HG03520 (cell line): ENCODE measurements at regions not wholly inside any gene's neighbourhood (a gene's known extent, or its start where the extent isn't known, plus 50 kb on each side); places are given as distances from the start of the nearest gene placed in this dataset.
"Not testable (repeated sequence)": the region's sequence is repeated elsewhere in the genome, so short reads cannot be mapped to it uniquely, and the experiment has no call there.

Experiments
- ATAC-seq: cut with Tn5 transposase; IDR thresholded peaks from one replicate; pipeline ENCODE4 v1.9.1; 2021; ENCODE audit warnings: mild to moderate bottlenecking, moderate library complexity; ENCODE audit not compliant: unreplicated experiment

DNA sequence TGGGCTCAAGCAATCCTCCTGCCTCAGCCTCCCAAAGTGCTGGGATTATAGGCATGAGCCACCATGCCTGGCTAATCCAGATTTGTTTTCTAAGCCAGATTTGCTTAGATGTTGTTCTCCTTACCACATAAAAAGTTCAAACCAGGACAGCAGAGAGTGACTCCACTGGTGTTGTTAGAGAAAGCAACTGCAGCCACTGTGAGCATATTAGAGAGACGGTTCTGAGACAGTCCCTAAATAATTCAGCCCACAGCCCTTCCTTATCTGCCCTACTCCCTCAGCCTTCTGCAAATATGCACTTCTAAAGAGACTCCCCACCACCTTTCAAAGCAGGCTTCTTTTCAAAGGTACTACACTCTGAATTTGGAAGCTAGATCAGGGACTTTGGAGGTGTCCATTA lies 96.1 kb downstream of the DRD1 start:
- ATAC-seq = no peak

- no peak for ATAC-seq
Observed at GRCh38 chr5:175347027-175347426, 97.0 kb downstream of the DRD1 start.

DNA sequence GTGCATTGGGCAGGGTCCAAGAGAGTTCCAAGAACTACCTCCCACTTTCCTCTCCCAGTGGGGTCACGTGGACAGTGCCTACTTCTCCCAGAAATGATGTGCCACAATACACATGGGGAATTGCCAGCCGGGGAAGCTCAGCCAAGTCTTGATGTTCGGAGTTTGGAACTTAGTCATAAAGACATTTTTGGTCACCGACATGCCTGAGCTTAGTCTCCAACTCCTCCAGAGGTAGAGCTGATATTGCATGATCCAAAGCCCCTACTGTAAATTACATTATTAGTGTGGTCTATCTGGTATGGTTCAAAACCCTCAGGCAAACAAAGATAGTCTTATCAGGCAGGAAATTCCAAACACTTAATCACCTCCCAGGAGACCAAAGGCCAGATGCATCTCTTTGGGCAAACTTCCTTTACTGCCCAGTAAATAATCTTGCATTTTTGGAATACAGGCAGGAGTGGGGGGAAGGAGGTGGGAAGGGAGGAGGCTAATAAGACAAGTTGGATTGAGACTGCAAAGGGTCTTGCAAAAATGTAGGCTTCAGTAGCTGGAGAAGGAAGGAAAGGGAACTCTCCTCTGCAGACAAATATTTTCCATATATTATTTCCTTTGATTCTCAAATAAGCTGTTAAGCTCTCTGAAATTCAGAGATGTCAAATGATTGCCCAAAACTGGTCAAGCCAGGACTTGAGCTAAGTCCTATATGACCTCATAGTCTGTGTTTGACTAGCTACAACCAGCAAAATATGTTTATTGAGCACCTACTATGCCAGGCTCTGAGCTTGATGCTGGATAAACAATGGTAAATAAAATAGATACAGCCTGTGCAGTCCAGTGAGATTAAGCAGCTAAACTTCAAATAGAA lies 99.4 kb downstream of the DRD1 start:
- no peak for ATAC-seq

GRCh38 chr5:175343308-175343707 lies 100.7 kb downstream of the DRD1 start:
- ATAC-seq = no peak

GRCh38 chr5:175340180-175340579 lies 103.8 kb downstream of the DRD1 start:
- ATAC-seq = no peak

- ATAC-seq = no peak
Observed at GRCh38 chr5:175337680-175338079, 106.3 kb downstream of the DRD1 start.

DNA sequence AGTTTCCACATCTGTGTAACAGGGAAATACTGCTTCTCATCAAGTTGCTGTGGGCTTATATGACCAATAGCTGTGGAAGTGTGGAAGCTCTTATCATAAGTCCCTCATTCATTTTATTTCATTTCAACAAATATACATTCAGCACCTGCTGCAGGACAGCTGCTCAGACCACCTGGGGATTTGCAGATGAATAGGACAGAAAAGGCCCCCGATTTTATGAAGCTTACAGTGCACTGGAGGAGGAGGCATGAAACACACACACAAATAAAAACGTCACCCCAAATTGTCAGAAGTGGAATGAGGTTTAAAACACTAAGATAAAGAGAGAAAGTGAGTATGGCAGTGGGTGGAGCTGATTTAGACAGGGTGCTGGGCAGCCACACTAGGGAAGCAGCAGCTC lies 107.2 kb downstream of the DRD1 start:
- ATAC-seq = no peak

GRCh38 chr5:175335691-175336090 lies 108.3 kb downstream of the DRD1 start:
- ATAC-seq = no peak

GRCh38 chr5:175331173-175332036 lies 112.6 kb downstream of the DRD1 start:
- ATAC-seq = not testable (repeated sequence)

DNA sequence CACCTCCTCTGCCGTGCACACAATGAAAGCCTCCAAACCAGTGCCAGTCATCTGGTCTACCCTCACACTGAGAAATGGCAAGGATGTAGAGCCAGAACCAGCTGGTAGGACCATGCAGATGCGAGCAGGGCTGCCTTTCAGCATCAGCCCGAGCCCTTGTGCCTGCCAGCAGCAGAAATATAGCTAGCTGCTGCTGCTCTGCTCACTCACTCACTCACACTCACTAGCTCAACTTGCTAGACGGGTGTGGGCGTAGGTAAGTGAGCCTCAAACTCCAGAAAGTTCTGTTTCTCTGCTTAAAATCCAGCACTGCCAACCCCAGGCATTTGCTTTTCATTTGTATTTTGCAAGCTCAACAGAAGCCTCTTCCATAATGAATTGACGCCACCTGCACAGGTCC lies 114.0 kb downstream of the DRD1 start:
- no peak for ATAC-seq

GRCh38 chr5:175328687-175329086 lies 115.3 kb downstream of the DRD1 start:
- no peak for ATAC-seq

- ATAC-seq = no peak
Observed at GRCh38 chr5:175328176-175328575, 115.8 kb downstream of the DRD1 start.

DNA sequence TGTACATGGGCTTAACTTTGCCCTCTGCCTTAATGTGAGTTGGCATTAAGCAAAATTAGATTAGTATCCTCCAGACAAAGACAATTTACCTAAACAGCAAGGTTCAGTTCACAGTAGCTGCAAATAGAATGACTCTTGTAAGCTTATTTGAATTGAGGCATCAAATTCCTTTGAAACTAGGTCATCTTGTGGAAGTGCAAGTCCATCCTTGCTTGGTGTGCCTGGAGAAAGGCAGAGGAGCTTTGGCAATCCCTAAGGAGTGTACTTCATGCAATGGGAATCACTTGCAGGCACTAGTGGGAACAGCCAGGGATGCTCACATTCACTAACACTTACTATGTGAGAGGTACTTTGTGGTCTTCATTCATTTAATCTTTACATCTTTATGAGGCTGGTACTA lies 118.3 kb downstream of the DRD1 start:
- ATAC-seq = no peak

DNA sequence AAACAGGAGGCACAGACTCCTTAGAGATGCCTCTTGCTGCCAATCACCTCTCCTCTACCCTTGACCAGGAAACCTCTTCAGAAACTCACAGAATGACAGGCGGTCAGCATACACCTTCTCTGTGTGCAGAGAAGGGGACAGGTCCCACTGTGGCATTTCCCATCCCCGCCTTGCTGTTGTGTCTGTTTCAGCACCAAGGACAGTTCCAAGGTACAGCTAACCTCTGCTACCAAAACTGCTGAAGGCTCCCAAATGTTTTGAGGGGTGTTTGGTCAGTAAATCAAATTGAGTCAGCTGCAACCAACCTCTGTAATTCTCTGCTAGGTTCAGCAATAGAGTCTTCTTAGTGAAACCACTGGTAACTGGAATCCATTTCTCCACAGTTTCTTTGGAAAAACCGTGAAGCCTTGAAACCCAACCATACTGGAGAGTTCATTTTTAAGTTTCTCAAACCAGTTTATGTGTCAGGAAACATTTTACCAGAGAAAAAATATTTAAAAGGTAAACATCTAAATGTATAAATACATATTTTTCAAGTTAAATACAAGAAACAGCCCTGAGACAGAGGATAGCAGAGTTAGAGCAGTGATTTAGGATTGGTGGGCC lies 122.0 kb downstream of the DRD1 start:
- ATAC-seq = no peak

- ATAC-seq = no peak
Observed at GRCh38 chr5:175319199-175319598, 124.8 kb downstream of the DRD1 start.

DNA sequence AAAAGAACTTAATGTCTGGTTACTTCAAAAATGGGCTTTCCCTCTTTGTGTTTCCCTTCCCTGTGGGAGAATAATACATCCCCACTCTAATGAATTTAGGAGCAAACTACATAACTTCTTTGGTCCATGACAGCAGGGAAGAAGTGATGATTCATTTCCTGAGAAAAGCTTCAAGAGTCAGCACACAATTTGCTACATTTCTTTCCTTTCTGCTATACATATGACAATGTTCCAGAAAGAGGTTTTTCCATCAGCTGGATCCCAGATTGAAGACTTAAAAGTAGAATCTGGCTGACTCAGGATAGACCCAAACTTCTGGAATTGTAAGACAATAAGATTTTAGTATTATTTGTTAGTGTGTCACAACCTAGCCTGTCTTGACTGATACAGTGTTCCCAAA lies 126.1 kb downstream of the DRD1 start:
- no peak for ATAC-seq

DNA sequence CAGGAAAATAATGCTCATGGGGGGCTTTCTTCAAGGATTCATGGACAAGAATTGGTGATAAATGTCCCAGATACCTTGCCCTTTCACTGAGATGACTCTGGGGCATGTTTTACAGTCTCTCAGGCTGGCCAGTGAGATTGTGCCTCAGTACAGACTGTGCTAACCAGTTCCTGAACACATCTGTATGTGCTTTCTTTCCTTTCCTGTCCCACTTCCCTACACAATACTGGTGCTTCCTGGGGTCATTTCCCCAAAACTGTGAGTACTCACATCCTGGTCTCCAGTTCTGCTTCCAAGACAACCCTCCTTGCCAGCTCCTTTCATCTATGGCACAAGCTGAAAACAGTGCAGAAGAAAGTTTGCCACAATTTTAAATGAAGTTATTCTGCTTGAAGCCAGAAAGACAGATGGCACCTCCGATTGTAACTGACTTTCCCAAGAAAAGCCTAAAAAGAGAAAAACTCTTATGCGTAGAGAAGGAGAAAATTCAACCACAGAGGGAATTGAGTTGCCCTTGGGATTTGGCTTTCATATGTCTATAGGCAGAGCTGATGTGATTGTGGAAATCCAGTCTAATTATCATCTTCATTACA lies 134.7 kb downstream of the DRD1 start:
- no peak for ATAC-seq

DNA sequence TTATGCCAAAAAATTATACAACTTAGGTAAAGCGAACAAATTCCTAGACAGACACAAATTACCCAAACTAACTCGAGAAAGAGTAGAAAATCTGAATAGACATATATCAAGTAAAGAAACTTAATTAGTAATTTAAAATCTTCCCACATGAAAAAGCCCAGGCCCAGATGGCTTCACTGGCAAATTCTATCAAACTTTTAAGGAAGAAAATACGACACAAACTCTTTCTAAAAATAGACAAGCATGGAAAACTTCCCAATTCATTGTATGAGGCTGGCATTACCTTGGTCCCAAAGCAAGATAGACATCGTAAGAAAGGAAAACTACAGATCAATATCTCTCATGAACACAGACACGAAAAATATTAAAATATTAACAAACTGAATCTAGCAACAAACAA lies 135.3 kb downstream of the DRD1 start:
- ATAC-seq = no peak

- ATAC-seq = no peak
Observed at GRCh38 chr5:175306381-175306780, 137.6 kb downstream of the DRD1 start.

- ATAC-seq = no peak
Observed at GRCh38 chr5:175305251-175305650, 138.7 kb downstream of the DRD1 start.

DNA sequence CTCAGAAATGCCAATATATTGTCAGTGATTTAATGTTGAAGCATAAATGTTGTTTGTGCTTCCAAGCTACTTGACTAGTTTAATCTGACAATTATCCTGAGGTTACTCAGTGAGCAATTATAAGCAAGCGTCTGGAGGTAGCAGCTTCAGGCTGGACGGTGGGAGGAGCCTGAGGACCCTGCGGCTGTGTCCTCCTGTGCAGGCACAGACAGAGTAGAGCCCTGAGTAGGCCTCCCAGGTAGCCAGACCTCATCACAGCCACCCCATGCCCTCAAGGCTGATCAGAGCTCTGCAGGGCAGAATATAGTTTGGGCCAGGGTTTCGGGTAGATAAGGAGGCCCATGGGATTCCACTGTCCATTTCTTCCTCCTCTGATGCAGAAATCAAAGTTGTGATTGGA lies 153.6 kb downstream of the DRD1 start:
- no peak for ATAC-seq
